HG03460 (cell line): ENCODE measurements at regions not wholly inside any gene's neighbourhood (a gene's known extent, or its start where the extent isn't known, plus 50 kb on each side); places are given as distances from the start of the nearest gene placed in this dataset.
"Not testable (repeated sequence)": the region's sequence is repeated elsewhere in the genome, so short reads cannot be mapped to it uniquely, and the experiment has no call there.

Source experiments
- ATAC-seq: cut with Tn5 transposase; IDR thresholded peaks from one replicate; pipeline ENCODE4 v1.9.1; 2021; ENCODE audit not compliant: unreplicated experiment

- ATAC-seq: not testable (repeated sequence)
These were observed 460.7 kb upstream of the PAPPA start for GRCh38 chr9:115692868-115693267.

DNA sequence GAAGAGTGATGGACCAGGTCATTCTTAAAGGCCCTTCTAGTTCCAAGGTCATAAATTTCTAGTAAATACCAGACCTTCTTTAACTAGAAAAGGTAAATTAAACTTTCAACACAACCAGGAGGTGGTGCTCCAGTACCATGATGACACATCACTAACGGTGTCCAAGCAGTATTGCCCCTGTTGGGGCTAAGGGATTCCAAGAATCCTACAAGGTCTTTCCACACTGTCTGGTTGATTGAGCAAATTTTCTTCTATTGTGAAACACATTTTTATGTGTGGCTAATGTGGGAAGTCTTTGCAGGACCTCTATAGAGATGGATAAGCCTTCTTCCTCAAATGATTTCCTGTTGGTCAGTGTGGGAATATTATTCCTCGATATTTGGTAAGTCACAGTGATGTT, 459.6 kb upstream of the PAPPA start:
- no peak for ATAC-seq

GRCh38 chr9:115694991-115695390, 458.6 kb upstream of the PAPPA start:
- ATAC-seq: no peak

DNA sequence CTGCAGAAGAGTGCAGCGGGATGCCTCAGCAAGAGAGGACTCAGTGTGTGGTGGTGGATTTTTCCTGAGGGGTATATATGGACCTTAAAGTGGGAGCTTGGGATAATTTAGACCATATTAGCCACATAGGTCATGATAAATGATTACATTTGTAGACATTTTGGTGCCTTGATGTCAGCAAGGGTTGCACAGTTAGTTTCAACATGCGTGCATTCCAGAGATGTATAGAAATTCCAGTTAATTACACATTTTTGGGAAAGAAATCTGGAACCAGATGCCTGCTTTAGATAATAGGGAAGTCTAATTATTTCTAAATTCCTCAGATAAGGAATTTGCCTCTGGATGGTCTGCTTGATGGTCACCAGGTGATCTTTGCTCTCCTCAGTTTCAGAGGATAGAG, 440.6 kb upstream of the PAPPA start:
- no peak for ATAC-seq

- ATAC-seq: no peak
These were observed 437.9 kb upstream of the PAPPA start for GRCh38 chr9:115715666-115716065.

DNA sequence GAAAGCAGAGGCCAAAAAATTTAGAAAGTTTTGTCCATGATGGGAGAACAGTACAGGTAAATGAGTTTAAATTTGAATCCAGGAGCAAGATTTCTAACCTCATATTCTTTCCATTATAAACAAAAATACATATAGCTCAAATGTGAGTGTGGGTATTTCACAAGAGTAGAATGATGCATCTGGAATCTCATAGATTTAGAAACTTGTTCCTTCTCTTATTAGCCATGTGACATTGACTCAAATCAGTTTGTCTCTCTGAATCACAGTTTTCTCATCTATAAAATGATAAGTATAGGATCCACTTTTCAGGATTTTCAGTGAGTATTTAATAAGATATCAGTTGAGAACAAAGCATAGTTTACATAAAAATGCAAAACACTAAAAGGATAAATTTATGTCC, 436.3 kb upstream of the PAPPA start:
- ATAC-seq: no peak

DNA sequence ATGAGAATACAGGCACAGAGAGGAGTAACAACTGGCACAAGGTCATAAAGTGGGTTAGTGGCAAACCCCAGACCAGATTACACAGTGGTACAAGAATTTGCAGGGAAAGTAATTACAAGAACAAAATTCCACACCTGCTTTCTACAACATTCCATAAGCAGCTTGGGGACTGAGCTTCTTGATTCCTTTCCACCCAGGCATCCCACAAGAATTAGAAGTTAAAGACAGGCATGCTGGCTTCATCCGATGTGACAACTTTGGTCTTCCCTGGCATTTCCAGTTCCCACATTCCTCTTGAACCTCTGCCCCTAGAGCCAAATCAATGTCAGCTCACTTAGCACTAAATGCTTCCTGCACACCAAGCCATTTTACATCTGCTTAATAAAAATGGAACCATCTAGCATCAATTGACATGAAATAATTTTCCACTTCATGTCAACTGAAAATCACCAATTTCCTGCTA, 435.8 kb upstream of the PAPPA start:
- no peak for ATAC-seq

- no peak for ATAC-seq
These were observed 423.2 kb upstream of the PAPPA start for GRCh38 chr9:115730396-115730795.

DNA sequence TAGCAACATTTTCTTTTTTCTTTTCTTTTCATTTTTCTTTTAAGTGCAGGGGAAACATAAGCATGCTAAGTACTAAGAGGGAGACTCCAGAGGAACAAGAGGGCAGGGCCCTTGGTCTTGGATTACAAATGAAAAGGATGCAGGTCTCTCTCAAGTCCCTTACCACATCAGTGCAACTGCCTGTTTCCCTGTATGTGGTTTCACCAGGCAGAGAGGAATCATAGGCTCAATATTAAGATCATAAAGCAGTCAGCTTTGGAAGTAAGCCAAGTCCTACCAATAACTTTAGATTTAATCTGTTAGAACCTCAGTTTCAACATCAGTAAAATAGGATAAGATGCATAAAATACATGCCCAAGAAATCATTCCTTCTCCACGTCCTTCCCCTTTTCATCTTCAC, 422.7 kb upstream of the PAPPA start:
- no peak for ATAC-seq

GRCh38 chr9:115733318-115734110, 420.1 kb upstream of the PAPPA start:
- no peak for ATAC-seq

DNA sequence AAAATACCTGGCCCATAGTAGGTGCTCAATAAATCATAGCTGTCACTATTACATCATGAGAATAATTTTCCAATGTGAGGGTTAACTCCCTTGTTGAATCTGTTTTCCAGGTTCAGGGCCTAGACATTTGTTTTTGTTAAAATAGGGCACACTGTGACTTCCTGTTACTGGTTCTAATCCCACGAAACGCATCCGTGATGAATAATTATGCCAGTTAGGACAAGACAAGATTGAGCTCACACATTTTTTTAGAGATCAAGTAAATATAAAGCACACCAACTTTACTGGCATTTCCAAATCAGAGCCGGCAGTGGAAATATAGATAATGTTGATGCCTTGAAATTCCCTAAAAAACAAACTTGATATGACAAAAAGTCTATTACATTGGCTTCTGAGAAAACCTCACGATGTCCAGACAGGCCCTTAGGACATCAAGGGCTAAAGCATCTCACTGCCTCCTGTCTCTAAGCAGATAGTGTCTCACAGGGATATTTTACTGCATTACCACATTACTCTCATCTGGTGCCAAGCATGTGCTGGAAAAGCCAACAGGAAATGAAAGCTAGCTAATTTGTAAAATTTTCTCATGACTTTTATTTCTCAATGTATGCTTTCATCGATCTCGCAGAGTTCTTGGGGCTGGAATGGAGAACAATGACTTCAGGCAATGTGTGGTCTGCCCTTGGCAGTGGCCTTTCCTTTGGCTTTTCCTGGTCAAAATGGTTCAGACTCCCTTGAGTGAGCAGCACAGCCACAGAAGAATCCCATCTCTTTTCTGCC, 414.3 kb upstream of the PAPPA start:
- no peak for ATAC-seq

- no peak for ATAC-seq
These were observed 412.6 kb upstream of the PAPPA start for GRCh38 chr9:115740986-115741385.

DNA sequence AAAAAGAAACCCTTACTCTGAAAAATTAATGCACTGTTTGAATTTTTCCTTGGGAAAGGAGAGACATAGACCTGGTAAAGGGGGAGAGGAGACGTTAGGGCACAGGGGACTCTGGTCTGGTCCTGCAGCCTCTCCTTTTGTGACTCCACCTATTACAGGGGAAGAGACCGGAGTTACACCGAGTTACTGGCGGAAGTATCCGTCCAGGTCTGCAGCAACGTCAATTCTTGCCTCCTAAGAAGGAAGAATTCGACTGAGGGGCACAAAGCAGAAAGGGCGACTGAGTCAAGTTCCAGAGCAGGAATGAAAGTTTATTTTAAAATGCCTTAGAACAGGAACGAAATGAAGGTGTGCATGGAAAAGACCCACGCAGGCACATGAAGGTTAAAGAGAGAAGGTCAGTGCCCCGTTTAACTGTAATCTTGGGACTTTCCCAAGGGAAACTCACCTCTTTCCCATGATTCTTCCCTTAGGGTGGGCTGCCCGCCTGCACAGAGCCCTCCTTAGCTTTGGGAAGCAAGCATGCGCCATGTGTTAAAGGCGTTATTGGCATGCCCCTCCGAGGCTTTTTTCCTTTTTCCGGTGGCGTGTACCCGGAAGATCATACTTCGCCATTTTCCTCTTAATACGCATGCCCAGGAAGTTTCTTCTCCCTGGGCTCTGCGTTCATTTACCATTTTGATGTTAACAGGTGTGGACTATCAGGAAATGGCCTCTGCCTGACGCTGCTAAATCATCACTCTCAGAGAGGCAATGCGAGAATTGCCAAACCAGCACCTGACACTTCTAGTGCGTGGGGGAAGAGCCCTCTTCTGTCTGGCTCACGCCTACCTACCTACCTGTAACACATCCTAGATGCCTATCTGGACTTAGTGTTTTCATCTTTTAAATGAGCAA, 409.6 kb upstream of the PAPPA start:
- ATAC-seq: no peak

DNA sequence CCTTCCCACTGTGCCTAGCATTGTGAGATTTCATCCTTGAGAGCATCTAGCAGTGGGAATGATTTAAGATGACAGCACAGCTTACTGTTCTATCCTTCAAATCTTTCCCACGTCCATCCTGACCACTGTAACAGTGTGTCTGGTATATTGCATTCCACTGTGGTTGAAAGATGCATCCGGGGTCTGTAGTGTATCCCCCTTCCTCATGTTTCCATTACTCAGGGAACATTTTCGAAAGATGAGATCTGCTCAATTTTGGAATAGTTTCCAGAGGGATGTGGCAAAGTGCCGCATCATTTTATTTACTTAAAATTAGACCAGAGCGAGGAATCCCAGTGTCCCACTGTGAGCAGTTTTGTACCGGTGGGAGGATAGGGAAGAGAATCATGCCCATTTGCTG, 407.1 kb upstream of the PAPPA start:
- ATAC-seq: no peak

DNA sequence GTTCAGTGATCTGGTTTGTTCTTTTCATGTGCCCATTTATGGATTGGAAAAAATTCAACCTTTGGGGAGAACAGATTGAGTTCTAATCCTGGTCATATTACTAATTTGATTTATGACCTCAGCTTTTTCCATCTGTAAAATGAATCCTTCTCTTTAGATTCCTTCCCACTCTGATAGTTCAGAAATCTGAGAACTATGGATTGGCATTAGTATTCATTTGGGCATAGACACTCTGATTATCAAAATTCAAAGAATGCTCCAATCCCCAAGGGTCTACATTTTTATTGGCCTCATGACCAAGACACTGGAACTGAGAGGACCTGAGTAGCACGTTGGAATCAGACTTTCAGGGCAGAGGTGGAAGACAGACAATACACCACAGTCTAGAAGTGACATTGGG, 405.9 kb upstream of the PAPPA start:
- no peak for ATAC-seq

GRCh38 chr9:115756736-115757135, 396.9 kb upstream of the PAPPA start:
- no peak for ATAC-seq

DNA sequence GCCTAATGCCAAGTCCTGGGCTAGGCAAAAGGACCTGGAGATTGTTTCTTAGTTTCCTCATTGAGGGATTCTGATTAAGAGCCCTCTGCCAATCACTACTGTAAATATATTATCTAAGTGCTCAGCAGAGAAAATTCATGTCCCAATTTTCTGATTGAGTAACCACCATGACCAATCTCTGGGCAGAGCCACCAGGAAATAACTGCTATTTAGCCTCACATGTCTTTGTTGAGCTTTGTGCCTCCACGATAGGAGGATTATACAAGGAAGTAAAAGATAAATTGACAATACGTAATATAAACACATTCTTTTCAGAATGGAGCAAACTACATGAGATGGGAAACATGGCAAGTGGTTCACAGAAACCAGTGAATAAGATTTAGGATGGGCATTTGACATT, 396.1 kb upstream of the PAPPA start:
- no peak for ATAC-seq

- no peak for ATAC-seq
These were observed 395.1 kb upstream of the PAPPA start for GRCh38 chr9:115758441-115758840.

- ATAC-seq: no peak
These were observed 394.2 kb upstream of the PAPPA start for GRCh38 chr9:115759426-115759825.

- no peak for ATAC-seq
These were observed 388.9 kb upstream of the PAPPA start for GRCh38 chr9:115764645-115765044.

GRCh38 chr9:115765060-115765459, 388.5 kb upstream of the PAPPA start:
- no peak for ATAC-seq
